PC-3 (cell line): ENCODE measurements at regions not wholly inside any gene's neighbourhood (a gene's known extent, or its start where the extent isn't known, plus 50 kb on each side); places are given as distances from the start of the nearest gene placed in this dataset.
"Not testable (repeated sequence)": the region's sequence is repeated elsewhere in the genome, so short reads cannot be mapped to it uniquely, and the experiment has no call there.

Experiments used
- ATAC-seq: fragments of 200-7000 bp; cut with Tn5 transposase; 2 replicates; pipeline ENCODE4 v1.9.1; 2020; ENCODE audit warnings: mild to moderate bottlenecking, moderate library complexity
- BruUV-seq: library from RNA; stranded (reverse); fragments of 400-500 nt; replicated peaks from 2 replicates; lab custom pipeline; 2021; lab: Mats Ljungman, UMichigan
- CTCF ChIA-PET: fragments of 300-600 bp; sonication (Branson Sonifier 250); formaldehyde crosslinking; loops from one replicate; lab custom pipeline; 2022; ENCODE audit warnings: antibody characterized with exemption; lab: Charles Lee
- POLR2A ChIA-PET: fragments of 300-600 bp; sonication (Branson Sonifier 250); formaldehyde crosslinking; loops from one replicate; lab custom pipeline; 2022; ENCODE audit warnings: antibody characterized with exemption; ENCODE audit not compliant: unreplicated experiment; lab: Charles Lee
- DNase-seq: peaks from one replicate; pipeline ENCODE4 v3.0.0-alpha.2; 2015
- H2AFZ ChIP-seq: fragments of 300-600 bp; sonication (generic); 2 replicates; pipeline ENCODE4 v1.6.0; 2016; ENCODE audit warnings: antibody characterized with exemption, low read length
- H3F3A ChIP-seq: fragments of 300-600 bp; sonication (generic); one replicate; pipeline ENCODE4 v1.6.0; 2017; ENCODE audit warnings: antibody characterized with exemption, low read length, control low read depth, mild to moderate bottlenecking; ENCODE audit not compliant: unreplicated experiment
- H3K27ac ChIP-seq: fragments of 300-600 bp; sonication (generic); 2 replicates; pipeline ENCODE4 v1.5.1; 2016; ENCODE audit warnings: mild to moderate bottlenecking, low read length
- H3K27me3 ChIP-seq: fragments of 300-600 bp; sonication (generic); 2 replicates; pipeline ENCODE4 v1.6.1; 2016; ENCODE audit warnings: low read length, mixed read lengths
- H3K36me3 ChIP-seq: fragments of 300-600 bp; sonication (generic); 2 replicates; pipeline ENCODE4 v1.6.1; 2016; ENCODE audit warnings: low read depth, mixed run types, low read length, mixed read lengths
- H3K4me1 ChIP-seq: fragments of 300-600 bp; sonication (generic); 2 replicates; pipeline ENCODE4 v1.5.1; 2016; ENCODE audit warnings: low read length; ENCODE audit not compliant: insufficient read depth
- H3K4me2 ChIP-seq: fragments of 300-600 bp; sonication (generic); 2 replicates; pipeline ENCODE4 v1.6.0; 2016; ENCODE audit warnings: low read length
- H3K4me3 ChIP-seq: fragments of 300-600 bp; sonication (generic); 2 replicates; pipeline ENCODE4 v1.5.1; 2016; ENCODE audit warnings: mild to moderate bottlenecking, low read length, mixed read lengths
- H3K79me2 ChIP-seq: fragments of 300-600 bp; sonication (generic); 2 replicates; pipeline ENCODE4 v1.6.1; 2017; ENCODE audit warnings: low read length, mixed read lengths
- H3K9ac ChIP-seq: fragments of 300-600 bp; sonication (generic); 2 replicates; pipeline ENCODE4 v1.6.0; 2016; ENCODE audit warnings: mild to moderate bottlenecking, low read length
- H3K9me2 ChIP-seq: fragments of 300-600 bp; sonication (generic); replicated peaks from 2 replicates; pipeline ENCODE4 v1.6.1; 2016; ENCODE audit warnings: mixed run types, low read length, mixed read lengths
- H3K9me3 ChIP-seq: fragments of 300-600 bp; sonication (generic); 2 replicates; pipeline ENCODE4 v1.6.1; 2016; ENCODE audit warnings: low read length, mixed read lengths
- H4K20me1 ChIP-seq: fragments of 300-600 bp; sonication (generic); 2 replicates; pipeline ENCODE4 v1.6.1; 2016; ENCODE audit warnings: low read length, mixed read lengths
- CTCF ChIP-seq: fragments of 300-600 bp; sonication (generic); conservative IDR thresholded peaks from 2 replicates; pipeline ENCODE4 v1.5.1; 2017; ENCODE audit warnings: antibody characterized with exemption, low read depth, mild to moderate bottlenecking, low read length
- EZH2 ChIP-seq: fragments of 300-600 bp; sonication (generic); IDR thresholded peaks from one replicate; pipeline ENCODE4 v1.6.1; 2017; ENCODE audit warnings: antibody characterized with exemption, mild to moderate bottlenecking, low read length; ENCODE audit not compliant: unreplicated experiment
- EZH2phosphoT487 ChIP-seq: fragments of 300-600 bp; sonication (generic); IDR thresholded peaks from 2 replicates; pipeline ENCODE4 v1.6.1; 2018; ENCODE audit warnings: mild to moderate bottlenecking, antibody characterized with exemption, low read length, borderline replicate concordance
- intact Hi-C: fragments of 100-400 bp; cut with micrococcal nuclease; formaldehyde crosslinking; loops from 2 replicates; pipeline ENCODE4 v1.9.0; 2023

DNA sequence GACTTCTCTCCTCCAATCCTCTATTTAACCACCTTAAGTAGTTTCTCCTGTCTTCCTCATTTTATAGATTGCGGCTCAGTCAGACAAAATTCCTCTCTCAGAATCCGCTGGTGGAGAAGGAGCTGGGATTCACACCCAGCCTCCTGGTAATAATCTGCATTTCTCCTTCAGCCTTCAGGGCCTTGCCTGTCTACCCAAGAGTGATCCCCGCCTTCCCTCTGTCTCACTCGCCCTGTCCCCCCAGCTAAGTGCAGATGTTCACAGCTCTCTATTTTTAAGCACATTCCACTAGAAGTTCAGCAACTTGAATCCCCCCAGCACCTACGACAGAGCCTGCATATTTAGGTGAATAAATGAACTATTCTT is 212.5 kb upstream of the HAAO start:
- Histone ChIP-seq H3K9ac (no peak overlapping the region), H3K4me2 (no peak overlapping the region), H3K79me2 (no peaks in the 10 kb centered on the region), H3K4me1 (no peaks in the 10 kb centered on the region; the same call in 1 of the 2 replicates), H3K4me3 (no peak overlapping the region), H3F3A (no peaks in the 10 kb centered on the region), H2AFZ (no peak overlapping the region), H3K9me3 (no peaks in the 10 kb centered on the region), H3K9me2 (no peaks in the 10 kb centered on the region), H3K27ac (no peak overlapping the region), H3K27me3 (no peaks in the 10 kb centered on the region), H4K20me1 (no peaks in the 10 kb centered on the region), H3K36me3 (no peaks in the 10 kb centered on the region)
- BruUV-seq = no TSS peak
- CTCF ChIA-PET = no interaction called here
- POLR2A ChIA-PET = no interaction called here
- TF ChIP-seq EZH2phosphoT487 (no peak), CTCF (no peak), EZH2 (no peak)
- intact Hi-C loops = no loop called here
- DNase-seq (no peak), ATAC-seq (no peak)

DNA sequence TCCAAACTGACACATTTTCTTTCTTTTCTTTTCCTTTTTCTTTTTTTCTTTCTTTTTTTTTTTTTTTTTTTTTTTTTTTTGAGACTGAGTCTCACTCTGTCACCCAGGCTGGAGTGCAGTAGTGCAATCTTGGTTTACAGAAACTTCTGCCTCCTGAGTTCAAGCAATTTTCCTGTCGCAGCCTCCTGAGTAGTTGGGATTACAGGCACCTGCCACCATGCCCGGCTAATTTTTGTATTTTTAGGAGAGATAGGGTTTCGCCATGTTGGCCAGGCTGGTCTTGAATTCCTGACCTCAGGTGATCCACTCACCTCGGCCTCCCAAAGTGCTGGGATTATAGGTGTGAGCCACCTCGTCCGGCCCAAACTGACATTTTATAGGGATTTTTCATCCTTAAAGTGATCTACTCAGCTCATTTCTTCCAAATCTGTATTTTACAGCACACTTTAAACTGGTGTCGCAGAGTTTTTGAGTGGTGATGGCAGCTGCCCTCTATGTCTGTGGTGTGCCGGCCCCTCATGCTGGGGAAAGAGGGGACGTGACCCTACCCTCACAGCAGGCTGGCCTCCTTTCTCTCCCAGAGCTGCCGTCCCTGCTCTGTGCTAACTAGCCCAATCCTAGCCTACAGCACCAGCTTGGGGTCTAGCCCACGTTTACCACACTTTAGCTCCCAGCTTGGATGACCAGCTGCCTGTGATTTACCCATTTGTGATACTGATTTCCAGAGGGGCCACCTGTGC is 211.9 kb upstream of the HAAO start:
- intact Hi-C loops, CTCF ChIA-PET, BruUV-seq: not testable (repeated sequence)

GRCh38 chr2:43003702-43004101 is 211.3 kb upstream of the HAAO start:
- no peaks in the 10 kb centered on the region for H3K36me3 ChIP-seq
- no peak for ATAC-seq
- no peak for TF ChIP-seq EZH2
- no peak for TF ChIP-seq CTCF
- no peak for TF ChIP-seq EZH2phosphoT487
- intact Hi-C loops = no loop called here
- H3K9me2 ChIP-seq = no peaks in the 10 kb centered on the region
- ChIA-PET POLR2A (no interaction called here), CTCF (no interaction called here)
- no peaks in the 10 kb centered on the region for H4K20me1 ChIP-seq
- H3K9ac ChIP-seq = no peak overlapping the region
- no peaks in the 10 kb centered on the region for H3K9me3 ChIP-seq
- no peaks in the 10 kb centered on the region for H3K79me2 ChIP-seq
- no TSS peak for BruUV-seq
- DNase-seq = no peak
- no peaks in the 10 kb centered on the region for H3F3A ChIP-seq
- no peak overlapping the region for H3K4me2 ChIP-seq
- no peaks in the 10 kb centered on the region for H3K27me3 ChIP-seq
- H2AFZ ChIP-seq = no peak overlapping the region
- no peak overlapping the region for H3K27ac ChIP-seq
- H3K4me3 ChIP-seq = no peak overlapping the region
- peaks cover 4% of the 10 kb centered on the region; the same call in 1 of the 2 replicates for H3K4me1 ChIP-seq

More for the DNA sequence above, 211.9 kb upstream of the HAAO start:
- H3K4me2 ChIP-seq, H3K9me2 ChIP-seq, H3K27ac ChIP-seq, H3K79me2 ChIP-seq, H4K20me1 ChIP-seq, DNase-seq, H3F3A ChIP-seq, H3K9me3 ChIP-seq, H3K4me3 ChIP-seq, POLR2A ChIA-PET, H3K4me1 ChIP-seq, H3K27me3 ChIP-seq, ATAC-seq, H3K9ac ChIP-seq, H2AFZ ChIP-seq, H3K36me3 ChIP-seq: not testable (repeated sequence)
